GM23338 (cell line): ENCODE measurements at regions not wholly inside any gene's neighbourhood (a gene's known extent, or its start where the extent isn't known, plus 50 kb on each side); places are given as distances from the start of the nearest gene placed in this dataset.

ENCODE experiments used
- ATAC-seq: fragments of 200-7000 bp; cut with Tn5 transposase; 3 replicates; pipeline ENCODE4 v1.9.1; 2020
- DNase-seq: peaks from one replicate; pipeline ENCODE4 v3.0.0-alpha.2; 2015; ENCODE audit warnings: low spot score
- H2AFZ ChIP-seq: fragments of 200-600 bp; sonication (generic); 2 replicates; pipeline ENCODE4 v1.8.0; 2016; ENCODE audit warnings: antibody characterized with exemption, mild to moderate bottlenecking, moderate library complexity
- H3F3A ChIP-seq: fragments of 200-600 bp; sonication (generic); replicated peaks from 2 replicates; pipeline ENCODE4 v1.8.0; 2017; ENCODE audit warnings: antibody characterized with exemption, mixed run types, low read depth
- H3K27ac ChIP-seq: fragments of 200-600 bp; sonication (generic); 2 replicates; pipeline ENCODE4 v1.6.1; 2016; ENCODE audit warnings: low read depth
- H3K27me3 ChIP-seq: fragments of 200-600 bp; sonication (generic); 2 replicates; pipeline ENCODE4 v1.8.0; 2016; ENCODE audit warnings: mild to moderate bottlenecking, mixed run types, moderate library complexity; ENCODE audit not compliant: insufficient read depth
- H3K36me3 ChIP-seq: fragments of 200-600 bp; sonication (generic); 2 replicates; pipeline ENCODE4 v1.8.0; 2016; ENCODE audit warnings: mild to moderate bottlenecking; ENCODE audit not compliant: insufficient read depth
- H3K4me1 ChIP-seq: fragments of 200-600 bp; sonication (generic); 2 replicates; pipeline ENCODE4 v1.8.0; 2016; ENCODE audit warnings: mild to moderate bottlenecking, moderate library complexity; ENCODE audit not compliant: insufficient read depth
- H3K4me2 ChIP-seq: fragments of 200-600 bp; sonication (generic); 2 replicates; pipeline ENCODE4 v1.7.1; 2017; ENCODE audit warnings: mixed run types
- H3K4me3 ChIP-seq: fragments of 200-600 bp; sonication (generic); 2 replicates; pipeline ENCODE4 v1.6.1; 2016; ENCODE audit warnings: mixed run types
- H3K79me2 ChIP-seq: fragments of 200-600 bp; sonication (generic); replicated peaks from 2 replicates; pipeline ENCODE4 v1.8.0; 2017; ENCODE audit warnings: mild to moderate bottlenecking; ENCODE audit not compliant: insufficient read depth
- H3K9me2 ChIP-seq: fragments of 200-600 bp; sonication (generic); 2 replicates; pipeline ENCODE4 v1.8.0; 2017; ENCODE audit not compliant: insufficient read depth
- H4K20me1 ChIP-seq: fragments of 200-600 bp; sonication (generic); replicated peaks from 2 replicates; pipeline ENCODE4 v1.8.0; 2017; ENCODE audit warnings: mild to moderate bottlenecking; ENCODE audit not compliant: insufficient read depth
- H3K27ac Mint-ChIP-seq: 2 replicates; pipeline ENCODE4 v1.8.0; 2020; ENCODE audit warnings: inconsistent platforms, mild to moderate bottlenecking, moderate library complexity, mixed read lengths
- H3K27me3 Mint-ChIP-seq: 3 replicates; pipeline ENCODE4 v1.8.0; 2022; ENCODE audit warnings: low read depth, mild to moderate bottlenecking, moderate library complexity, mixed read lengths, inconsistent platforms; ENCODE audit not compliant: insufficient read depth, poor library complexity
- H3K36me3 Mint-ChIP-seq: 3 replicates; pipeline ENCODE4 v1.8.0; 2021; ENCODE audit warnings: low read depth, mild to moderate bottlenecking, inconsistent platforms, moderate library complexity, mixed read lengths
- H3K4me1 Mint-ChIP-seq: 3 replicates; pipeline ENCODE4 v1.8.0; 2020; ENCODE audit warnings: mild to moderate bottlenecking, inconsistent platforms, mixed read lengths
- H3K4me3 Mint-ChIP-seq: 3 replicates; pipeline ENCODE4 v1.8.0; 2021; ENCODE audit warnings: moderate library complexity, mild to moderate bottlenecking, inconsistent platforms, mixed read lengths
- H3K9me3 Mint-ChIP-seq: 3 replicates; pipeline ENCODE4 v1.8.0; 2020; ENCODE audit warnings: moderate library complexity, mild to moderate bottlenecking, inconsistent platforms, mixed read lengths
- CREB1 ChIP-seq: fragments of 250-450 bp; sonication (Bioruptor Pico); IDR thresholded peaks from 2 replicates; pipeline ENCODE4 v1.5.0; 2020; ENCODE audit warnings: low read depth, mild to moderate bottlenecking, moderate library complexity
- CTCF ChIP-seq, 2 experiments: fragments of 200-600 bp in 1 of 2; sonication (generic) in 1 of 2; conservative IDR thresholded peaks; 2 replicates each; pipeline versions ENCODE4 v1.5.1 to v1.6.1; 2016 to 2017; ENCODE audit warnings: antibody characterized with exemption in 2 of 2, low read depth in 2 of 2, mild to moderate bottlenecking in 2 of 2, moderate library complexity in 1 of 2
- ETS1 ChIP-seq: IDR thresholded peaks from 2 replicates; pipeline ENCODE4 v1.6.1; 2016; ENCODE audit warnings: antibody characterized with exemption
- EZH2 ChIP-seq: fragments of 200-600 bp; sonication (generic); IDR thresholded peaks from one replicate; pipeline ENCODE4 v1.8.0; 2017; ENCODE audit warnings: antibody characterized with exemption, mild to moderate bottlenecking, low read depth; ENCODE audit not compliant: unreplicated experiment
- EZH2phosphoT487 ChIP-seq: fragments of 200-600 bp; sonication (generic); IDR thresholded peaks from one replicate; pipeline ENCODE4 v1.8.1; 2018; ENCODE audit warnings: antibody characterized with exemption; ENCODE audit not compliant: unreplicated experiment
- JUNB ChIP-seq: IDR thresholded peaks from one replicate; pipeline ENCODE4 v1.6.1; 2016; ENCODE audit warnings: antibody characterized with exemption; ENCODE audit not compliant: unreplicated experiment
- NANOG ChIP-seq: IDR thresholded peaks from 2 replicates; pipeline ENCODE4 v1.6.1; 2016; ENCODE audit warnings: antibody characterized with exemption, borderline replicate concordance
- POLR2AphosphoS5 ChIP-seq: IDR thresholded peaks from 2 replicates; pipeline ENCODE4 v1.6.1; 2016; ENCODE audit warnings: antibody characterized with exemption, low read depth
- REST ChIP-seq: IDR thresholded peaks from one replicate; pipeline ENCODE4 v1.6.1; 2018; ENCODE audit warnings: antibody characterized with exemption; ENCODE audit not compliant: unreplicated experiment
- STAT1 ChIP-seq: IDR thresholded peaks from one replicate; pipeline ENCODE4 v1.6.1; 2016; ENCODE audit warnings: antibody characterized with exemption; ENCODE audit not compliant: unreplicated experiment
- ZNF114 ChIP-seq: fragments of 250-450 bp; sonication (Bioruptor Pico); IDR thresholded peaks from 2 replicates; pipeline ENCODE4 v1.5.0; 2020; ENCODE audit warnings: mild to moderate bottlenecking, moderate library complexity
- ZNF331 ChIP-seq: fragments of 250-450 bp; sonication (Bioruptor Pico); IDR thresholded peaks from 2 replicates; pipeline ENCODE4 v1.5.0; 2020; ENCODE audit warnings: low read depth, mild to moderate bottlenecking, moderate library complexity
- ZNF462 ChIP-seq: fragments of 250-450 bp; sonication (Bioruptor Pico); IDR thresholded peaks from 2 replicates; pipeline ENCODE4 v1.5.0; 2020; ENCODE audit warnings: mild to moderate bottlenecking, moderate library complexity

GRCh38 chr20:2212456-2213015, 83.3 kb upstream of the TGM3 start:
- H3K36me3 ChIP-seq: no peaks in the 10 kb centered on the region
- TF ChIP-seq JUNB (no peak), CTCF (conservative IDR thresholded peaks at IDR 0.05; ENCODE audit: low read depth in 2 of 2) (no peak), ETS1 (no peak), REST (no peak), NANOG (no peak), STAT1 (no peak), EZH2phosphoT487 (no peak), CREB1 (CRISPR knock-in tag) (no peak), EZH2 (no peak), ZNF114 (CRISPR knock-in tag) (no peak), ZNF462 (CRISPR knock-in tag) (no peak), ZNF331 (CRISPR knock-in tag) (no peak), POLR2AphosphoS5 (no peak)
- DNase-seq (no peak), ATAC-seq (no peak)
- no peaks in the 10 kb centered on the region for H3F3A ChIP-seq
- H3K4me3 ChIP-seq: no peak overlapping the region
- no peaks in the 10 kb centered on the region for H3K4me1 ChIP-seq
- no peaks in the 10 kb centered on the region for H3K9me2 ChIP-seq
- no peak overlapping the region for H3K27ac Mint-ChIP-seq
- no peak overlapping the region for H3K4me2 ChIP-seq
- H3K4me1 Mint-ChIP-seq: no peaks in the 10 kb centered on the region
- H3K27me3 ChIP-seq: peaks cover 12% of the 10 kb centered on the region
- H3K36me3 Mint-ChIP-seq: no peaks in the 10 kb centered on the region
- H2AFZ ChIP-seq: no peak overlapping the region
- H3K79me2 ChIP-seq: no peaks in the 10 kb centered on the region
- no peaks in the 10 kb centered on the region for H3K9me3 Mint-ChIP-seq
- H3K4me3 Mint-ChIP-seq: no peak overlapping the region
- no peak overlapping the region for H3K27ac ChIP-seq
- no peaks in the 10 kb centered on the region for H4K20me1 ChIP-seq
- peaks cover 2% of the 10 kb centered on the region for H3K27me3 Mint-ChIP-seq
